PC-9 (cell line): ENCODE measurements at regions not wholly inside any gene's neighbourhood (a gene's known extent, or its start where the extent isn't known, plus 50 kb on each side); places are given as distances from the start of the nearest gene placed in this dataset.

Experiments used
- BruUV-seq: library from RNA; stranded (reverse); fragments of 400-500 nt; replicated peaks from 2 replicates; lab custom pipeline; 2021; lab: Mats Ljungman, UMichigan
- CTCF ChIA-PET: fragments of 300-600 bp; sonication (Branson Sonifier 250); formaldehyde crosslinking; loops from one replicate; lab custom pipeline; 2022; ENCODE audit warnings: antibody characterized with exemption; lab: Charles Lee
- POLR2A ChIA-PET: fragments of 300-600 bp; sonication (Branson Sonifier 250); formaldehyde crosslinking; loops from one replicate; lab custom pipeline; 2022; ENCODE audit warnings: antibody characterized with exemption; ENCODE audit not compliant: unreplicated experiment; lab: Charles Lee
- DNase-seq, 2 experiments: peaks; one replicate each; pipeline versions ENCODE4 v3.0.0 to v3.0.0-alpha.2; 2015 to 2022; ENCODE audit warnings: mixed read lengths in 1 of 2
- H2AFZ ChIP-seq: fragments of 200-600 bp; sonication (generic); 2 replicates; pipeline ENCODE4 v1.8.1; 2017; ENCODE audit warnings: antibody characterized with exemption
- H3F3A ChIP-seq: fragments of 200-600 bp; sonication (generic); 2 replicates; pipeline ENCODE4 v1.8.1; 2017; ENCODE audit warnings: antibody characterized with exemption, mild to moderate bottlenecking, low read depth; ENCODE audit not compliant: insufficient read depth
- H3K27ac ChIP-seq: fragments of 200-600 bp; sonication (generic); 2 replicates; pipeline ENCODE4 v1.6.1; 2016; ENCODE audit warnings: mixed run types
- H3K27me3 ChIP-seq: fragments of 200-600 bp; sonication (generic); 2 replicates; pipeline ENCODE4 v1.6.1; 2016; ENCODE audit warnings: low read depth, mixed run types; ENCODE audit not compliant: insufficient read depth
- H3K36me3 ChIP-seq: fragments of 200-600 bp; sonication (generic); 2 replicates; pipeline ENCODE4 v1.6.1; 2016; ENCODE audit warnings: low read depth, mixed run types
- H3K4me1 ChIP-seq: fragments of 200-600 bp; sonication (generic); replicated peaks from 2 replicates; pipeline ENCODE4 v1.6.1; 2016; ENCODE audit warnings: mixed run types; ENCODE audit not compliant: insufficient read depth
- H3K4me2 ChIP-seq: fragments of 200-600 bp; sonication (generic); 2 replicates; pipeline ENCODE4 v1.6.1; 2017; ENCODE audit warnings: mixed run types
- H3K4me3 ChIP-seq: fragments of 200-600 bp; sonication (generic); 2 replicates; pipeline ENCODE4 v1.6.1; 2016; ENCODE audit warnings: mixed run types
- H3K79me2 ChIP-seq: fragments of 200-600 bp; sonication (generic); 2 replicates; pipeline ENCODE4 v1.6.1; 2017; ENCODE audit warnings: low read depth, mixed run types
- H3K9me2 ChIP-seq: fragments of 200-600 bp; sonication (generic); 2 replicates; pipeline ENCODE4 v1.8.1; 2017; ENCODE audit warnings: mild to moderate bottlenecking; ENCODE audit not compliant: insufficient read depth
- H3K9me3 ChIP-seq: fragments of 200-600 bp; sonication (generic); 2 replicates; pipeline ENCODE4 v1.8.1; 2016; ENCODE audit warnings: low read depth; ENCODE audit not compliant: insufficient read depth
- H4K20me1 ChIP-seq: fragments of 200-600 bp; sonication (generic); 2 replicates; pipeline ENCODE4 v1.8.1; 2017; ENCODE audit not compliant: insufficient read depth
- CTCF ChIP-seq: fragments of 200-600 bp; sonication (generic); conservative IDR thresholded peaks from 2 replicates; pipeline ENCODE4 v1.6.1; 2017; ENCODE audit warnings: mixed run types, antibody characterized with exemption, mild to moderate bottlenecking, moderate library complexity
- EZH2 ChIP-seq: fragments of 200-600 bp; sonication (generic); IDR thresholded peaks from 2 replicates; pipeline ENCODE4 v1.8.0; 2017; ENCODE audit warnings: antibody characterized with exemption, low read depth
- intact Hi-C: fragments of 100-400 bp; cut with micrococcal nuclease; formaldehyde crosslinking; loops from one replicate; pipeline ENCODE4 v1.10.0; 2022; ENCODE audit not compliant: unreplicated experiment

- ChIA-PET CTCF (no interaction called here), POLR2A (no interaction called here)
- Histone ChIP-seq H3K36me3 (no peaks in the 10 kb centered on the region), H3K27ac (no peak overlapping the region), H3K4me1 (no peaks in the 10 kb centered on the region), H3F3A (no peaks in the 10 kb centered on the region), H3K4me3 (no peak overlapping the region), H3K79me2 (no peaks in the 10 kb centered on the region), H4K20me1 (no peaks in the 10 kb centered on the region), H3K9me3 (no peaks in the 10 kb centered on the region), H2AFZ (no peak overlapping the region), H3K4me2 (no peak overlapping the region), H3K27me3 (no peaks in the 10 kb centered on the region), H3K9me2 (no peaks in the 10 kb centered on the region)
- BruUV-seq = no TSS peak
- no peak for DNase-seq
- intact Hi-C loops = no loop called here
- TF ChIP-seq CTCF (no peak), EZH2 (no peak)
Measured at GRCh38 chr14:30796707-30797106, 77.7 kb upstream of the COCH start.

GRCh38 chr14:30798516-30798915, 75.8 kb upstream of the COCH start:
- no peak overlapping the region for H3K4me2 ChIP-seq
- DNase-seq = no peak
- ChIA-PET POLR2A (no interaction called here), CTCF (no interaction called here)
- no TSS peak for BruUV-seq
- no peaks in the 10 kb centered on the region for H3K79me2 ChIP-seq
- H3K27ac ChIP-seq = no peak overlapping the region
- intact Hi-C loops = no loop called here
- no peaks in the 10 kb centered on the region for H3F3A ChIP-seq
- no peaks in the 10 kb centered on the region for H3K36me3 ChIP-seq
- no peak overlapping the region for H3K4me3 ChIP-seq
- no peak overlapping the region for H2AFZ ChIP-seq
- TF ChIP-seq EZH2 (no peak), CTCF (no peak)
- no peaks in the 10 kb centered on the region for H3K9me3 ChIP-seq
- H4K20me1 ChIP-seq = no peaks in the 10 kb centered on the region
- no peaks in the 10 kb centered on the region for H3K9me2 ChIP-seq
- no peaks in the 10 kb centered on the region for H3K27me3 ChIP-seq
- H3K4me1 ChIP-seq = no peaks in the 10 kb centered on the region

GRCh38 chr14:30798961-30799360, 75.4 kb upstream of the COCH start:
- DNase-seq = no peak
- H2AFZ ChIP-seq = no peak overlapping the region
- ChIA-PET POLR2A (no interaction called here), CTCF (no interaction called here)
- no peaks in the 10 kb centered on the region for H3K36me3 ChIP-seq
- H4K20me1 ChIP-seq = no peaks in the 10 kb centered on the region
- TF ChIP-seq CTCF = no peak
- TF ChIP-seq EZH2 = no peak
- no peaks in the 10 kb centered on the region for H3K79me2 ChIP-seq
- BruUV-seq = no TSS peak
- H3K4me2 ChIP-seq = no peak overlapping the region
- no peak overlapping the region for H3K27ac ChIP-seq
- no peaks in the 10 kb centered on the region for H3K9me2 ChIP-seq
- no peaks in the 10 kb centered on the region for H3K27me3 ChIP-seq
- H3K9me3 ChIP-seq = no peaks in the 10 kb centered on the region
- intact Hi-C loops = no loop called here
- H3K4me3 ChIP-seq = no peak overlapping the region
- H3K4me1 ChIP-seq = no peaks in the 10 kb centered on the region
- no peaks in the 10 kb centered on the region for H3F3A ChIP-seq
